Osteoblast (primary cell): ENCODE measurements at regions not wholly inside any gene's neighbourhood (a gene's known extent, or its start where the extent isn't known, plus 50 kb on each side); places are given as distances from the start of the nearest gene placed in this dataset.

Experiments
- DNase-seq: peaks from one replicate; pipeline ENCODE4 v3.0.0; 2011; ENCODE audit warnings: low spot score, mixed read lengths; ENCODE audit not compliant: insufficient read length; ENCODE audit errors: missing footprints
- H2AFZ ChIP-seq: 2 replicates; pipeline ENCODE4 v1.6.0; 2011; ENCODE audit warnings: mild to moderate bottlenecking, low read length
- H3K27ac ChIP-seq: 2 replicates; pipeline ENCODE4 v1.5.1; 2011; ENCODE audit warnings: mild to moderate bottlenecking, low read depth, low read length, moderate library complexity
- H3K27me3 ChIP-seq: 2 replicates; pipeline ENCODE4 v1.6.0; 2012; ENCODE audit warnings: mild to moderate bottlenecking, control low read depth, inconsistent platforms, low read length, moderate library complexity; ENCODE audit not compliant: insufficient read depth
- H3K36me3 ChIP-seq: 2 replicates; pipeline ENCODE4 v1.5.1; 2011; ENCODE audit warnings: mild to moderate bottlenecking, low read length, control low read depth, moderate library complexity; ENCODE audit not compliant: insufficient read depth
- H3K4me1 ChIP-seq: 2 replicates; pipeline ENCODE4 v1.5.1; 2011; ENCODE audit warnings: mild to moderate bottlenecking, low read length, control low read depth, moderate library complexity; ENCODE audit not compliant: insufficient read depth
- H3K4me2 ChIP-seq: 2 replicates; pipeline ENCODE4 v1.6.0; 2011; ENCODE audit warnings: mild to moderate bottlenecking, low read length; ENCODE audit not compliant: insufficient read depth
- H3K4me3 ChIP-seq: fragments of 200-600 bp; sonication (generic); 3 replicates; pipeline ENCODE4 v1.5.1; 2012; ENCODE audit warnings: mild to moderate bottlenecking, low read length, inconsistent platforms; ENCODE audit not compliant: insufficient read depth
- H3K79me2 ChIP-seq: 2 replicates; pipeline ENCODE4 v1.6.0; 2012; ENCODE audit warnings: mild to moderate bottlenecking, low read length, control low read depth, inconsistent platforms; ENCODE audit not compliant: insufficient read depth
- H3K9me3 ChIP-seq: 2 replicates; pipeline ENCODE4 v1.5.1; 2011; ENCODE audit warnings: low read depth, low read length, control low read depth
- H4K20me1 ChIP-seq: 2 replicates; pipeline ENCODE4 v1.6.0; 2012; ENCODE audit warnings: mild to moderate bottlenecking, low read length, control low read depth; ENCODE audit not compliant: insufficient read depth
- CTCF ChIP-seq: IDR thresholded peaks from 2 replicates; pipeline ENCODE4 v1.5.1; 2011; ENCODE audit warnings: mild to moderate bottlenecking, low read depth, low read length, moderate library complexity; ENCODE audit errors: extremely low read depth

GRCh38 chr9:115327436-115328122 lies 209.6 kb upstream of the TNC start:
- Histone ChIP-seq H3K4me2 (peak overlapping the region; percentile 3), H3K36me3 (no peaks in the 10 kb centered on the region), H3K27ac (peak overlapping the region; percentile 59), H3K9me3 (no peaks in the 10 kb centered on the region), H3K27me3 (no peaks in the 10 kb centered on the region), H2AFZ (no peak overlapping the region), H4K20me1 (no peaks in the 10 kb centered on the region), H3K4me3 (no peak overlapping the region), H3K79me2 (no peaks in the 10 kb centered on the region), H3K4me1 (peaks cover 21% of the 10 kb centered on the region)
- no peak for TF ChIP-seq CTCF
- no peak for DNase-seq

- Histone ChIP-seq H3K27ac (peak overlapping the region; percentile 59), H3K4me1 (peaks cover 21% of the 10 kb centered on the region), H3K79me2 (no peaks in the 10 kb centered on the region), H3K4me3 (no peak overlapping the region), H3K4me2 (peak overlapping the region; percentile 3), H3K9me3 (no peaks in the 10 kb centered on the region), H4K20me1 (no peaks in the 10 kb centered on the region), H2AFZ (peak overlapping the region; percentile 10), H3K36me3 (no peaks in the 10 kb centered on the region), H3K27me3 (no peaks in the 10 kb centered on the region)
- TF ChIP-seq CTCF: no peak
- no peak for DNase-seq
These were observed 210.3 kb upstream of the TNC start for GRCh38 chr9:115328228-115328627.

GRCh38 chr9:115328677-115329076 lies 210.7 kb upstream of the TNC start:
- H3K27me3 ChIP-seq: no peaks in the 10 kb centered on the region
- H3K4me2 ChIP-seq: peak overlapping the region; percentile 3
- no peaks in the 10 kb centered on the region for H3K9me3 ChIP-seq
- peak overlapping the region; percentile 59 for H3K27ac ChIP-seq
- H3K4me3 ChIP-seq: no peak overlapping the region
- no peaks in the 10 kb centered on the region for H3K36me3 ChIP-seq
- no peaks in the 10 kb centered on the region for H3K79me2 ChIP-seq
- peaks cover 22% of the 10 kb centered on the region for H3K4me1 ChIP-seq
- no peak overlapping the region for H2AFZ ChIP-seq
- DNase-seq: no peak
- no peaks in the 10 kb centered on the region for H4K20me1 ChIP-seq
- no peak for TF ChIP-seq CTCF

GRCh38 chr9:115333277-115334070 lies 215.5 kb upstream of the TNC start:
- Histone ChIP-seq H2AFZ (no peak overlapping the region), H3K4me2 (no peak overlapping the region), H3K27ac (no peak overlapping the region), H3K36me3 (no peaks in the 10 kb centered on the region), H3K27me3 (no peaks in the 10 kb centered on the region), H3K9me3 (no peaks in the 10 kb centered on the region), H3K79me2 (no peaks in the 10 kb centered on the region), H3K4me3 (no peak overlapping the region), H3K4me1 (peaks cover 7% of the 10 kb centered on the region), H4K20me1 (no peaks in the 10 kb centered on the region)
- no peak for DNase-seq
- TF ChIP-seq CTCF: no peak
